ENCODE measurements at regions not wholly inside any gene's neighbourhood (a gene's known extent, or its start where the extent isn't known, plus 50 kb on each side); places are given as distances from the start of the nearest gene placed in this dataset.

- TF ChIP-seq CTCF (IDR thresholded peaks at IDR 0.05) (no peak), EP300 (IDR thresholded peaks at IDR 0.05) (no peak), POLR2A (IDR thresholded peaks at IDR 0.05) (no peak)
Measured at GRCh38 chr6:132088150-132088549, 137.0 kb upstream of the CCN2 start.
